ENCODE measurements at regions not wholly inside any gene's neighbourhood (a gene's known extent, or its start where the extent isn't known, plus 50 kb on each side); places are given as distances from the start of the nearest gene placed in this dataset.

GRCh38 chr2:12605936-12606335 lies 110.8 kb upstream of the TRIB2 start:
- Histone ChIP-seq H3K9me3 (no peaks in the 10 kb centered on the region), H3K4me3 (no peak overlapping the region), H3K27me3 (no peaks in the 10 kb centered on the region), H3K4me1 (no peaks in the 10 kb centered on the region), H3K27ac (no peak overlapping the region), H3K36me3 (no peaks in the 10 kb centered on the region)
- intact Hi-C loops (cut with DNase I), result no loop called here
- ATAC-seq (no peak), DNase-seq (no peak)
- no peak for TF ChIP-seq CTCF (IDR thresholded peaks at IDR 0.05)

- Histone ChIP-seq H3K27me3 (no peaks in the 10 kb centered on the region), H3K36me3 (no peaks in the 10 kb centered on the region), H3K4me3 (no peak overlapping the region), H3K9me3 (no peaks in the 10 kb centered on the region), H3K27ac (no peak overlapping the region), H3K4me1 (no peaks in the 10 kb centered on the region)
- no peak for DNase-seq
- TF ChIP-seq CTCF (IDR thresholded peaks at IDR 0.05), result no peak
- ATAC-seq, result no peak
- intact Hi-C loops (cut with DNase I), result no loop called here
These were observed 110.2 kb upstream of the TRIB2 start for GRCh38 chr2:12606472-12607000.

- Histone ChIP-seq H3K4me1 (no peaks in the 10 kb centered on the region), H3K27ac (no peak overlapping the region), H3K27me3 (no peaks in the 10 kb centered on the region), H3K9me3 (no peaks in the 10 kb centered on the region), H3K36me3 (no peaks in the 10 kb centered on the region), H3K4me3 (no peak overlapping the region)
- DNase-seq, result no peak
- no peak for TF ChIP-seq CTCF (IDR thresholded peaks at IDR 0.05)
- intact Hi-C loops (cut with DNase I), result no loop called here
- no peak for ATAC-seq
These were observed 108.8 kb upstream of the TRIB2 start for GRCh38 chr2:12607971-12608370.

GRCh38 chr2:12610314-12610713 lies 106.4 kb upstream of the TRIB2 start:
- H3K27me3 ChIP-seq, result no peaks in the 10 kb centered on the region
- H3K9me3 ChIP-seq, result no peaks in the 10 kb centered on the region
- no peak overlapping the region for H3K4me3 ChIP-seq
- DNase-seq, result no peak
- intact Hi-C loops (cut with DNase I), result no loop called here
- no peaks in the 10 kb centered on the region for H3K36me3 ChIP-seq
- H3K4me1 ChIP-seq, result no peaks in the 10 kb centered on the region
- no peak for TF ChIP-seq CTCF (IDR thresholded peaks at IDR 0.05)
- H3K27ac ChIP-seq, result no peak overlapping the region
- no peak for ATAC-seq

GRCh38 chr2:12612168-12612567 lies 104.6 kb upstream of the TRIB2 start:
- H3K9me3 ChIP-seq, result no peaks in the 10 kb centered on the region
- no peak for ATAC-seq
- no peak overlapping the region for H3K4me3 ChIP-seq
- DNase-seq, result no peak
- H3K27ac ChIP-seq, result no peak overlapping the region
- H3K4me1 ChIP-seq, result no peaks in the 10 kb centered on the region
- no peak for TF ChIP-seq CTCF (IDR thresholded peaks at IDR 0.05)
- no peaks in the 10 kb centered on the region for H3K27me3 ChIP-seq
- H3K36me3 ChIP-seq, result no peaks in the 10 kb centered on the region
- intact Hi-C loops (cut with DNase I), result no loop called here

- ATAC-seq (no peak), DNase-seq (no peak)
- Histone ChIP-seq H3K9me3 (no peaks in the 10 kb centered on the region), H3K4me1 (no peaks in the 10 kb centered on the region), H3K36me3 (no peaks in the 10 kb centered on the region), H3K4me3 (no peak overlapping the region), H3K27me3 (no peaks in the 10 kb centered on the region), H3K27ac (no peak overlapping the region)
- intact Hi-C loops (cut with DNase I), result no loop called here
- no peak for TF ChIP-seq CTCF (IDR thresholded peaks at IDR 0.05)
These were observed 104.1 kb upstream of the TRIB2 start for GRCh38 chr2:12612671-12613070.
